A549 (cell line): ENCODE measurements at regions not wholly inside any gene's neighbourhood (a gene's known extent, or its start where the extent isn't known, plus 50 kb on each side); places are given as distances from the start of the nearest gene placed in this dataset.

Experiments
- ATAC-seq, 2 experiments: fragments of 200-7000 bp in 1 of 2; fragments of >200 bp in 1 of 2; cut with Nextera tagmentation in 1 of 2; cut with Tn5 transposase in 1 of 2; 3 replicates each; pipeline versions ENCODE4 v1.8.0 to v1.9.1; 2018 to 2020; ENCODE audit warnings: mild to moderate bottlenecking in 1 of 2, moderate library complexity in 1 of 2
- CTCF ChIA-PET: fragments of 300-600 bp; sonication (Branson Sonifier 250); formaldehyde crosslinking; extraction: SDS; loops from one replicate; lab custom pipeline; 2021; ENCODE audit warnings: antibody characterized with exemption, inconsistent platforms; lab: Yijun Ruan, JAX
- POLR2A ChIA-PET: fragments of 350-600 bp; formaldehyde crosslinking; extraction: SDS; loops from one replicate; lab custom pipeline; 2021; ENCODE audit warnings: antibody characterized with exemption, inconsistent platforms; lab: Yijun Ruan, JAX
- DNase-seq, 2 experiments: peaks; one replicate each; pipeline versions ENCODE4 v3.0.0 to v3.0.0-alpha.2; 2011 to 2016; ENCODE audit warnings: low read depth in 1 of 2, low spot score in 1 of 2
- FAIRE-seq: peaks from 2 replicates; lab custom pipeline; 2011; peaks lifted over from hg19 to GRCh38; lab: Jason Lieb, UNC
- H3K27ac ChIP-seq, 2 experiments: fragments of >200 bp; sonication (Bioruptor Twin); formaldehyde crosslinking; 3 replicates each; pipeline ENCODE4 v1.5.1; 2016 to 2017
- H3K4me1 ChIP-seq: fragments of >200 bp; sonication (Bioruptor Twin); formaldehyde crosslinking; 3 replicates; pipeline ENCODE4 v1.6.1; 2016
- H3K4me2 ChIP-seq: fragments of >200 bp; sonication (Bioruptor Twin); formaldehyde crosslinking; 3 replicates; pipeline ENCODE4 v1.6.1; 2016
- H3K4me3 ChIP-seq: fragments of >200 bp; sonication (Bioruptor Twin); formaldehyde crosslinking; 3 replicates; pipeline ENCODE4 v1.5.1; 2016
- H3K9me3 ChIP-seq: fragments of >200 bp; sonication (Bioruptor Twin); formaldehyde crosslinking; 3 replicates; pipeline ENCODE4 v1.6.1; 2016
- CBX2 ChIP-seq: fragments of 200-600 bp; sonication (generic); IDR thresholded peaks from 2 replicates; pipeline ENCODE4 v1.6.1; 2016; ENCODE audit warnings: low read depth, mild to moderate bottlenecking, borderline replicate concordance
- CBX8 ChIP-seq: fragments of 200-600 bp; sonication (generic); IDR thresholded peaks from 2 replicates; pipeline ENCODE4 v1.6.1; 2016
- CEBPB ChIP-seq, 2 experiments: fragments of >200 bp in 1 of 2; sonication (Bioruptor Twin) in 1 of 2; formaldehyde crosslinking in 1 of 2; IDR thresholded peaks; 2 replicates each; pipeline ENCODE4 v1.6.1; 2012 to 2016
- CHD2 ChIP-seq: fragments of 150-350 bp; IDR thresholded peaks from 2 replicates; pipeline ENCODE4 v1.6.1; 2014; ENCODE audit warnings: low read length; ENCODE audit not compliant: partially characterized antibody
- EHMT2 ChIP-seq: fragments of 200-600 bp; sonication (generic); IDR thresholded peaks from 2 replicates; pipeline ENCODE4 v1.6.1; 2016; ENCODE audit warnings: antibody characterized with exemption, low read depth, mild to moderate bottlenecking, moderate library complexity
- ESRRA ChIP-seq: fragments of 150-350 bp; IDR thresholded peaks from 2 replicates; pipeline ENCODE4 v1.6.1; 2014; ENCODE audit warnings: mild to moderate bottlenecking, low read length, borderline replicate concordance
- FOSB ChIP-seq: fragments of 250-450 bp; sonication (Bioruptor Pico); IDR thresholded peaks from 2 replicates; pipeline ENCODE4 v1.5.0; 2020; ENCODE audit warnings: mild to moderate bottlenecking, moderate library complexity
- FOSL2 ChIP-seq, 2 experiments: fragments of 450-650 bp in 1 of 2; fragments of >200 bp in 1 of 2; sonication (Bioruptor Twin) in 1 of 2; formaldehyde crosslinking; IDR thresholded peaks; 2 replicates each; pipeline versions ENCODE4 v1.5.0 to v1.6.1; 2016 to 2020; ENCODE audit warnings: mild to moderate bottlenecking in 1 of 2, moderate library complexity in 1 of 2
- GATA3 ChIP-seq: IDR thresholded peaks from 2 replicates; pipeline ENCODE4 v1.6.1; 2012; ENCODE audit warnings: borderline replicate concordance
- HDAC2 ChIP-seq: fragments of 200-600 bp; sonication (generic); IDR thresholded peaks from 2 replicates; pipeline ENCODE4 v1.6.1; 2016
- HES2 ChIP-seq: fragments of >200 bp; sonication (Bioruptor Twin); formaldehyde crosslinking; IDR thresholded peaks from 2 replicates; pipeline ENCODE4 v1.6.1; 2016
- HEYL ChIP-seq: fragments of 250-450 bp; sonication (Bioruptor Pico); IDR thresholded peaks from 2 replicates; pipeline ENCODE4 v1.8.0; 2021; ENCODE audit warnings: mild to moderate bottlenecking, moderate library complexity
- HOXA7 ChIP-seq: fragments of 250-450 bp; sonication (Bioruptor Pico); IDR thresholded peaks from 2 replicates; pipeline ENCODE4 v1.5.0; 2020; ENCODE audit warnings: mild to moderate bottlenecking, moderate library complexity
- HOXB13 ChIP-seq: fragments of 250-450 bp; sonication (Bioruptor Pico); IDR thresholded peaks from 2 replicates; pipeline ENCODE4 v1.5.0; 2020; ENCODE audit warnings: low read depth, mild to moderate bottlenecking, moderate library complexity
- JUN ChIP-seq, 2 experiments: fragments of >200 bp; sonication (Bioruptor Twin); formaldehyde crosslinking; IDR thresholded peaks; 2 replicates in 1 of 2; 3 replicates in 1 of 2; pipeline ENCODE4 v1.6.1; 2016 to 2017
- JUNB ChIP-seq: fragments of >200 bp; sonication (Bioruptor Twin); formaldehyde crosslinking; IDR thresholded peaks from 2 replicates; pipeline ENCODE4 v1.6.1; 2016
- KDM1A ChIP-seq: fragments of 200-600 bp; sonication (generic); IDR thresholded peaks from 2 replicates; pipeline ENCODE4 v1.6.1; 2016; ENCODE audit warnings: low read depth, mild to moderate bottlenecking
- MAZ ChIP-seq: fragments of 150-350 bp; IDR thresholded peaks from 2 replicates; pipeline ENCODE4 v1.6.1; 2014; ENCODE audit warnings: antibody characterized with exemption, low read depth, low read length, borderline replicate concordance
- MYC ChIP-seq: IDR thresholded peaks from 2 replicates; pipeline ENCODE4 v1.6.1; 2012; ENCODE audit warnings: mild to moderate bottlenecking, inconsistent platforms, low read length, improper control_type of control experiment, borderline replicate concordance
- PBX3 ChIP-seq: IDR thresholded peaks from 2 replicates; pipeline ENCODE4 v1.6.1; 2012
- PHF8 ChIP-seq: fragments of 200-600 bp; sonication (generic); IDR thresholded peaks from 2 replicates; pipeline ENCODE4 v1.6.1; 2016; ENCODE audit warnings: low read depth, mild to moderate bottlenecking, antibody characterized with exemption, moderate library complexity, borderline replicate concordance
- POLR2A ChIP-seq: IDR thresholded peaks from 2 replicates; pipeline ENCODE4 v1.6.1; 2012; ENCODE audit warnings: mild to moderate bottlenecking, low read length
- RARB ChIP-seq: fragments of 250-450 bp; sonication (Bioruptor Pico); IDR thresholded peaks from 2 replicates; pipeline ENCODE4 v1.8.0; 2021; ENCODE audit warnings: mild to moderate bottlenecking, moderate library complexity
- SMC3 ChIP-seq: fragments of >200 bp; sonication (Bioruptor Twin); formaldehyde crosslinking; IDR thresholded peaks from 3 replicates; pipeline ENCODE4 v1.6.1; 2018; ENCODE audit warnings: inconsistent platforms
- SREBF2 ChIP-seq: fragments of 450-650 bp; IDR thresholded peaks from 2 replicates; pipeline ENCODE4 v1.6.1; 2014; ENCODE audit warnings: mild to moderate bottlenecking, moderate library complexity
- ZNF302 ChIP-seq: fragments of 250-450 bp; sonication (Bioruptor Pico); IDR thresholded peaks from 2 replicates; pipeline ENCODE4 v1.9.0; 2021; ENCODE audit warnings: inconsistent platforms, mild to moderate bottlenecking, moderate library complexity
- ZSCAN20 ChIP-seq: fragments of 250-450 bp; sonication (Bioruptor Pico); IDR thresholded peaks from 2 replicates; pipeline ENCODE4 v1.8.0; 2022; ENCODE audit warnings: mild to moderate bottlenecking, moderate library complexity
- WGBS: methylation state at CpG from one replicate; pipeline ENCODE4 v1.1.6; 2017; ENCODE audit errors: missing lambda C conversion rate; 5-methylcytosine and 5-hydroxymethylcytosine counted together
- TF ChIP-seq, protein P1 (sequence below): IDR thresholded peaks from 2 replicates; pipeline ENCODE4 v1.6.1; 2012; ENCODE audit warnings: low read depth, borderline replicate concordance
- TF ChIP-seq, protein P2 (sequence below): fragments of 250-450 bp; sonication (Bioruptor Pico); IDR thresholded peaks from 2 replicates; pipeline ENCODE4 v1.5.0; 2021; ENCODE audit warnings: mild to moderate bottlenecking, moderate library complexity, borderline replicate concordance
- TF ChIP-seq, protein P3 (sequence below): fragments of >200 bp; sonication (Bioruptor Twin); formaldehyde crosslinking; IDR thresholded peaks from 3 replicates; pipeline ENCODE4 v1.6.1; 2016

- no peak overlapping the region for H3K27ac ChIP-seq
- POLR2A ChIA-PET, result no interaction called here
- H3K4me1 ChIP-seq, result no peaks in the 10 kb centered on the region
- FAIRE-seq, result no peak
- H3K4me2 ChIP-seq, result no peak overlapping the region
- CTCF ChIA-PET, result no interaction called here
- TF ChIP-seq CHD2 (no peak), CBX2 (no peak), KDM1A (no peak), FOSB (CRISPR knock-in tag) (no peak), PHF8 (no peak), HEYL (no peak), MAZ (no peak), JUN (IDR thresholded peaks at IDR 0.05) (no peak), MYC (no peak), FOSL2 (IDR thresholded peaks at IDR 0.05) (no peak), FOSL2 (CRISPR knock-in tag; IDR thresholded peaks at IDR 0.05) (no peak), CEBPB (IDR thresholded peaks at IDR 0.05) (no peak), ZSCAN20 (CRISPR knock-in tag) (no peak), SMC3 (no peak), HDAC2 (no peak), PBX3 (no peak), GATA3 (no peak), CBX8 (no peak), HES2 (no peak), POLR2A (no peak)
- ATAC-seq, result no peak
- DNase-seq, result no peak
- WGBS, result 0% methylated on average over 4 of the region's 4 CpGs
- no peaks in the 10 kb centered on the region for H3K9me3 ChIP-seq
- no peak overlapping the region for H3K4me3 ChIP-seq
Measured at GRCh38 chr5:163727028-163727427, 221.6 kb downstream of the MAT2B start.

- Histone ChIP-seq H3K4me2 (no peak overlapping the region), H3K27ac (no peak overlapping the region), H3K4me1 (no peaks in the 10 kb centered on the region), H3K9me3 (no peaks in the 10 kb centered on the region), H3K4me3 (no peak overlapping the region)
- ChIA-PET POLR2A (no interaction called here), CTCF (no interaction called here)
- WGBS, result 2% methylated on average over 5 of the region's 5 CpGs
- ATAC-seq (no peak), DNase-seq (no peak), FAIRE-seq (no peak)
- TF ChIP-seq POLR2A (no peak), HOXB13 (CRISPR knock-in tag) (no peak), JUN (IDR thresholded peaks at IDR 0.05) (no peak), MYC (no peak), CBX8 (no peak), ESRRA (no peak), FOSB (CRISPR knock-in tag) (no peak), ZNF302 (CRISPR knock-in tag) (no peak), HEYL (no peak), EHMT2 (no peak), RARB (CRISPR knock-in tag) (no peak), JUNB (no peak), HOXA7 (CRISPR knock-in tag) (no peak), SREBF2 (no peak), SMC3 (no peak), HDAC2 (no peak), ZSCAN20 (CRISPR knock-in tag) (no peak)
- TF ChIP-seq, protein P1, sequence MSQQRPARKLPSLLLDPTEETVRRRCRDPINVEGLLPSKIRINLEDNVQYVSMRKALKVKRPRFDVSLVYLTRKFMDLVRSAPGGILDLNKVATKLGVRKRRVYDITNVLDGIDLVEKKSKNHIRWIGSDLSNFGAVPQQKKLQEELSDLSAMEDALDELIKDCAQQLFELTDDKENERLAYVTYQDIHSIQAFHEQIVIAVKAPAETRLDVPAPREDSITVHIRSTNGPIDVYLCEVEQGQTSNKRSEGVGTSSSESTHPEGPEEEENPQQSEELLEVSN, result no peak
- TF ChIP-seq, protein P2, sequence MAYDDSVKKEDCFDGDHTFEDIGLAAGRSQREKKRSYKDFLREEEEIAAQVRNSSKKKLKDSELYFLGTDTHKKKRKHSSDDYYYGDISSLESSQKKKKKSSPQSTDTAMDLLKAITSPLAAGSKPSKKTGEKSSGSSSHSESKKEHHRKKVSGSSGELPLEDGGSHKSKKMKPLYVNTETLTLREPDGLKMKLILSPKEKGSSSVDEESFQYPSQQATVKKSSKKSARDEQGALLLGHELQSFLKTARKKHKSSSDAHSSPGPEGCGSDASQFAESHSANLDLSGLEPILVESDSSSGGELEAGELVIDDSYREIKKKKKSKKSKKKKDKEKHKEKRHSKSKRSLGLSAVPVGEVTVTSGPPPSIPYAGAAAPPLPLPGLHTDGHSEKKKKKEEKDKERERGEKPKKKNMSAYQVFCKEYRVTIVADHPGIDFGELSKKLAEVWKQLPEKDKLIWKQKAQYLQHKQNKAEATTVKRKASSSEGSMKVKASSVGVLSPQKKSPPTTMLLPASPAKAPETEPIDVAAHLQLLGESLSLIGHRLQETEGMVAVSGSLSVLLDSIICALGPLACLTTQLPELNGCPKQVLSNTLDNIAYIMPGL (CRISPR knock-in tag), result no peak
- TF ChIP-seq, protein P3, sequence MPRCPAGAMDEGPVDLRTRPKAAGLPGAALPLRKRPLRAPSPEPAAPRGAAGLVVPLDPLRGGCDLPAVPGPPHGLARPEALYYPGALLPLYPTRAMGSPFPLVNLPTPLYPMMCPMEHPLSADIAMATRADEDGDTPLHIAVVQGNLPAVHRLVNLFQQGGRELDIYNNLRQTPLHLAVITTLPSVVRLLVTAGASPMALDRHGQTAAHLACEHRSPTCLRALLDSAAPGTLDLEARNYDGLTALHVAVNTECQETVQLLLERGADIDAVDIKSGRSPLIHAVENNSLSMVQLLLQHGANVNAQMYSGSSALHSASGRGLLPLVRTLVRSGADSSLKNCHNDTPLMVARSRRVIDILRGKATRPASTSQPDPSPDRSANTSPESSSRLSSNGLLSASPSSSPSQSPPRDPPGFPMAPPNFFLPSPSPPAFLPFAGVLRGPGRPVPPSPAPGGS, result no peak
Measured at GRCh38 chr5:163730206-163730756, 224.9 kb downstream of the MAT2B start.
